ENCODE measurements at regions not wholly inside any gene's neighbourhood (a gene's known extent, or its start where the extent isn't known, plus 50 kb on each side); places are given as distances from the start of the nearest gene placed in this dataset.
"Not testable (repeated sequence)": the region's sequence is repeated elsewhere in the genome, so short reads cannot be mapped to it uniquely, and the experiment has no call there.

DNA sequence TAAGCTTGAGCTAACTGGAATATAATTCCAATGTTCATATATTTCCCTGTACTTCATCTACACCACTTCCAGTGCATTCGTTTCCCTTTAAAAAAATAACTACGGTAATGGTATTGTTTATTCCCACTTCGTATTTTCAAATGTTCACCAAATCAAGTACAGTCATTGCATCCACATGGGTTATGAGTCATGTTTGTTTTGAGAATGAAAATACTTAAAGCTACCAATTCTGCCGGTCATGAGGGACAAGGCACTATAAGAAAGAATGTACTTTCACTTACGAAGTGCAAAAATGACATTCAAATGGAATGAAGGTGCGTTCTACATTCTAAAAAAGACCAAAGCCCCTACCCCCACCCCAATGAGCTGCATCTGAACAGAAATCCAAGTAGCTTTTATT, 174.4 kb upstream of the FGF13 start:
- DNase-seq (ENCODE audit: low read depth) (peak; percentile 62), FAIRE-seq (no peak)
- TF ChIP-seq, protein P1, sequence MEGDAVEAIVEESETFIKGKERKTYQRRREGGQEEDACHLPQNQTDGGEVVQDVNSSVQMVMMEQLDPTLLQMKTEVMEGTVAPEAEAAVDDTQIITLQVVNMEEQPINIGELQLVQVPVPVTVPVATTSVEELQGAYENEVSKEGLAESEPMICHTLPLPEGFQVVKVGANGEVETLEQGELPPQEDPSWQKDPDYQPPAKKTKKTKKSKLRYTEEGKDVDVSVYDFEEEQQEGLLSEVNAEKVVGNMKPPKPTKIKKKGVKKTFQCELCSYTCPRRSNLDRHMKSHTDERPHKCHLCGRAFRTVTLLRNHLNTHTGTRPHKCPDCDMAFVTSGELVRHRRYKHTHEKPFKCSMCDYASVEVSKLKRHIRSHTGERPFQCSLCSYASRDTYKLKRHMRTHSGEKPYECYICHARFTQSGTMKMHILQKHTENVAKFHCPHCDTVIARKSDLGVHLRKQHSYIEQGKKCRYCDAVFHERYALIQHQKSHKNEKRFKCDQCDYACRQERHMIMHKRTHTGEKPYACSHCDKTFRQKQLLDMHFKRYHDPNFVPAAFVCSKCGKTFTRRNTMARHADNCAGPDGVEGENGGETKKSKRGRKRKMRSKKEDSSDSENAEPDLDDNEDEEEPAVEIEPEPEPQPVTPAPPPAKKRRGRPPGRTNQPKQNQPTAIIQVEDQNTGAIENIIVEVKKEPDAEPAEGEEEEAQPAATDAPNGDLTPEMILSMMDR (IDR thresholded peaks at IDR 0.05; ENCODE audit: insufficient read depth, low read length, severe bottlenecking): no peak
- Histone ChIP-seq H3K36me3 (ENCODE audit: control insufficient read depth, insufficient read depth, low read length) (no peaks in the 10 kb centered on the region), H3K4me3 (ENCODE audit: low read depth, low read length) (no peak overlapping the region), H3K27me3 (ENCODE audit: control insufficient read depth, insufficient read depth, low read length) (no peaks in the 10 kb centered on the region)

DNA sequence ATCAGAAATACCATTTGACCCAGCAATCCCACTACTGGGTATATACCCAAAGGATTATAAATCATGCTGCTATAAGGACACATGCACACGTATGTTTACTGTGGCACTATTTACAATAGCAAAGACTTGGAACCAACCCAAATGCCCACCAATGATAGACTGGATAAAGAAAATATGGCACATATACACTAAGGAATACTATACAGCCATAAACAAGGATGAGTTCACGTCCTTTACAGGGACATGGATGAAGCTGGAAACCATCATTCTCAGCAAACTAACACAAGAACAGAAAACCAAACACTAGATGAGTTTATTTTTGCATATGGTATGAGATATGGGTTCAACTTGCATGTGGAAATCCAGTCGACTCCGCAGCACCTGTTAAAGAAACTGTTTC, 168.8 kb upstream of the FGF13 start:
- DNase-seq (ENCODE audit: low read depth); H3K36me3 ChIP-seq (ENCODE audit: control insufficient read depth, insufficient read depth, low read length); H3K27me3 ChIP-seq (ENCODE audit: control insufficient read depth, insufficient read depth, low read length); H3K4me3 ChIP-seq (ENCODE audit: low read depth, low read length); FAIRE-seq: not testable (repeated sequence)

DNA sequence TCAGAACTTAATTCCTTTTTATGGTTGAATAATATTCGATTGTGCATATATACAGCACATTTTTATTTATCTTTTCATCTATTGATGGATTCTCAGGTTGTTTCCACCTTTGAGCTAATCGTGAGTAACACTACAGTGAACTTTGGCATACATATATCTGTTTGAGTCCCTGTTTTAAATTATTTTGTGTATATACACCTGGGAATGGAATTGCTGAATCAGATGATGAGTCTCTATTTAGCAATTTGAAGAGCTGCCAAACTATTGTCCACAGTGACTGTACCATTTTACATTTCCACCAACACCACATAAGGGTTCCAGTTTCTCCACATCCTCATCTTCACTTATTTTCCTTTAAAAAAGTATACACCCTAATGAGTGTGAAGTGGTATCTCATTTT, 166.2 kb upstream of the FGF13 start:
- no peaks in the 10 kb centered on the region for H3K27me3 ChIP-seq (ENCODE audit: control insufficient read depth, insufficient read depth, low read length)
- H3K36me3 ChIP-seq (ENCODE audit: control insufficient read depth, insufficient read depth, low read length): no peaks in the 10 kb centered on the region
- peak; percentile 86 for DNase-seq (ENCODE audit: low read depth)
- H3K4me3 ChIP-seq (ENCODE audit: low read depth, low read length): no peak overlapping the region
- TF ChIP-seq, protein P1 (IDR thresholded peaks at IDR 0.05; ENCODE audit: insufficient read depth, low read length, severe bottlenecking): no peak
- no peak for FAIRE-seq

DNA sequence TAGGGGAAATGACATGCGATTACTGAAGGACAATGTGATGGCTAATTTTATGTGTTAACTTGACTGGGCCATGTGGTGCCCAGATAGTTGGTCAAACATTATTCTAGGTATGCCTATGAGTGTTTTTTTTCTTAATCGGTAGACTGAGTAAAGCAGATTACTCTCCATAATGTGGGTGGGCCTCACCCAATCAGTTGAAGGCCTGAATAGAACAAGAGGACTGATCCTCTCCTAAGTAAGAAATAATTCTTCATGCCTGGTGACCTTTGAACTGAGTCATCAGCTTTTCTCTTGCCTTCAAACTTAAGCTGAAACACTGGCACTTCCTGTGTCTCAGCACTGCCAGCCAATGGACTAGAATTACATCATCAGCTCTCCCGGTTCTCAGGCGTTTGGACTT, 164.0 kb upstream of the FGF13 start:
- Histone ChIP-seq H3K4me3 (ENCODE audit: low read depth, low read length) (no peak overlapping the region), H3K36me3 (ENCODE audit: control insufficient read depth, insufficient read depth, low read length) (no peaks in the 10 kb centered on the region), H3K27me3 (ENCODE audit: control insufficient read depth, insufficient read depth, low read length) (no peaks in the 10 kb centered on the region)
- no peak for FAIRE-seq
- TF ChIP-seq, protein P1 (IDR thresholded peaks at IDR 0.05; ENCODE audit: insufficient read depth, low read length, severe bottlenecking): no peak
- peak; percentile 15 for DNase-seq (ENCODE audit: low read depth)

DNA sequence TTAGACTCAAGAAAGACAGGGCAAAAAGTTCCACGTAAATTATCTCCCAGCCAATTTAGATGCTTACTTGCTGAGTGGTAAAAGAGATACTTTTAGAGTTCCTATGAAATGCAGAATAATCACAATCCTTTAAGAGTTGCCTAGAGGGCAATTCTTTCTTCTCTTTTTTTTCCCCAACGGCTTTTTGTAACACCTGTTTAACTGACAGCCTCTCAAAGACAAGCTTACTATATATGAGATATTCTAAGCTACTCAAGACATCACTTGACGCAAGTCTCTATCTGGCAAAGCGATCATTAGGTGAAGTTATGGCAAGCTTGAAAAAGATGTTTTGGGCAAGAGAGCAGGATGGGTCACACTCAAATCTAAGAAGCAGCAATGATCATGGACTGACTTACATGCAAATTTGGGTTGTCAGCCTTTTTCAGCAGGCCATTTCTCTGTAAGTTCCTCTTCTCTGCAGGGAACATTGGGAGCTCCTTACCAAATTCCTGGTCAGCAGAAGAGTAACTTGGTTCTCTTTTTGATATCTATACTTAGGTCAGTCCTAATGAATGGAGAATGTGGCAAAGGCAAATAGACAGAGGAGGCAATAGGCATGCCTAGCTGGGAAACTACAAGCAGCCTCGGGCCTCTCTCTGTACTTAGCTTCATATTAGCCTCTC, 162.9 kb upstream of the FGF13 start:
- FAIRE-seq (no peak), DNase-seq (ENCODE audit: low read depth) (no peak)
- H3K36me3 ChIP-seq (ENCODE audit: control insufficient read depth, insufficient read depth, low read length): no peaks in the 10 kb centered on the region
- H3K27me3 ChIP-seq (ENCODE audit: control insufficient read depth, insufficient read depth, low read length): no peaks in the 10 kb centered on the region
- TF ChIP-seq, protein P1 (IDR thresholded peaks at IDR 0.05; ENCODE audit: insufficient read depth, low read length, severe bottlenecking): no peak
- H3K4me3 ChIP-seq (ENCODE audit: low read depth, low read length): no peak overlapping the region

DNA sequence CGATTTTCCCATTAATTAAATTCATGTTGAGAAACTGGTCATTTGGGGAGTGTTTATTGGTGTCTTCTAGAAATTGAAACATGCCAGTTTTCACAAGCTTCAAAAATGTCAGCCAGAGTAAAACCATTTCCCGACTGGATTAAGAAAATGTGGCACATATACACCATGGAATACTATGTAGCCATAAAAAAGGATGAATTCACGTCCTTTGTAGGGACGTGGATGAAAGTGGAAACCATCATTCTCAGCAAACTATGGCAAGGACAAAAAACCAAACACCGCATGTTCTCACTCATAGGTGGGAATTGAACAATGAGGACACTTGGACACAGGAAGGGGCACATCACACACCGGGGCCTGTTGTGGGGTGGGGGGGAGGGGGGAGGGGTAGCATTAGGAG, 162.1 kb upstream of the FGF13 start:
- H3K36me3 ChIP-seq (ENCODE audit: control insufficient read depth, insufficient read depth, low read length); H3K27me3 ChIP-seq (ENCODE audit: control insufficient read depth, insufficient read depth, low read length); FAIRE-seq; H3K4me3 ChIP-seq (ENCODE audit: low read depth, low read length); DNase-seq (ENCODE audit: low read depth): not testable (repeated sequence)

DNA sequence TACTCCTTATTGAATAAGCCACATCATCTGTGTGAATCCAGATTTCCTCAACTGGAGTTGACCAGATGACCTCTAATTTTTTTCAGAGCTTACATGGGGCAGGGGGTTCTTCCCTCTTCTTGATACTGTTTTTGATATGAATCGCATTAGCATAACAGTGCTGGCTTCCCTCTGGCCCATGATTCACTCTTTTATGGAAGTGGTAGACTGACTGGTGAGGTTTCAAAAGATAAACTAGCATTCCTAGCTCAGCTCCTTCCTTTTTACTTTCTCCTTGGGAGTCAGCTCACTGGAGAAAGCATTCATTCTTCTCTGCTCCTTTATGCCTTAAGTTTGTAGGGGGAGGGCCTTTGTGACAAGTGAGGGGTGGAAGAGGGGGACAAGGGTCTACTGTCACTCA, 161.0 kb upstream of the FGF13 start:
- Histone ChIP-seq H3K27me3 (ENCODE audit: control insufficient read depth, insufficient read depth, low read length) (no peaks in the 10 kb centered on the region), H3K36me3 (ENCODE audit: control insufficient read depth, insufficient read depth, low read length) (no peaks in the 10 kb centered on the region), H3K4me3 (ENCODE audit: low read depth, low read length) (no peak overlapping the region)
- DNase-seq (ENCODE audit: low read depth): no peak
- FAIRE-seq: no peak
- TF ChIP-seq, protein P1 (IDR thresholded peaks at IDR 0.05; ENCODE audit: insufficient read depth, low read length, severe bottlenecking): no peak

Measured in bronchial epithelial cell (primary cell).